GM23248 (cell line): ENCODE measurements at regions not wholly inside any gene's neighbourhood (a gene's known extent, or its start where the extent isn't known, plus 50 kb on each side); places are given as distances from the start of the nearest gene placed in this dataset.

Source experiments
- DNase-seq: peaks from one replicate; pipeline ENCODE4 v3.0.0-alpha.2; 2015
- H2AFZ ChIP-seq: fragments of 200-600 bp; sonication (generic); 2 replicates; pipeline ENCODE4 v1.6.1; 2016; ENCODE audit warnings: antibody characterized with exemption
- H3F3A ChIP-seq: fragments of 200-600 bp; sonication (generic); 2 replicates; pipeline ENCODE4 v1.6.1; 2016; ENCODE audit warnings: mild to moderate bottlenecking, antibody characterized with exemption, mixed run types; ENCODE audit not compliant: insufficient read depth
- H3K27ac ChIP-seq: fragments of 200-600 bp; sonication (generic); 2 replicates; pipeline ENCODE4 v1.5.1; 2016; ENCODE audit warnings: mild to moderate bottlenecking
- H3K27me3 ChIP-seq: fragments of 200-600 bp; sonication (generic); replicated peaks from 2 replicates; pipeline ENCODE4 v1.6.1; 2016; ENCODE audit warnings: mild to moderate bottlenecking; ENCODE audit not compliant: insufficient read depth
- H3K36me3 ChIP-seq: fragments of 200-600 bp; sonication (generic); 2 replicates; pipeline ENCODE4 v1.6.1; 2016; ENCODE audit warnings: low read depth, mild to moderate bottlenecking
- H3K4me1 ChIP-seq: fragments of 200-600 bp; sonication (generic); 2 replicates; pipeline ENCODE4 v1.6.1; 2016; ENCODE audit warnings: mild to moderate bottlenecking; ENCODE audit not compliant: insufficient read depth
- H3K4me2 ChIP-seq: fragments of 200-600 bp; sonication (generic); one replicate; pipeline ENCODE4 v1.6.1; 2016; ENCODE audit warnings: mild to moderate bottlenecking; ENCODE audit not compliant: unreplicated experiment
- H3K4me3 ChIP-seq: fragments of 200-600 bp; sonication (generic); 2 replicates; pipeline ENCODE4 v1.5.1; 2016; ENCODE audit warnings: mild to moderate bottlenecking
- H3K79me2 ChIP-seq: fragments of 200-600 bp; sonication (generic); 2 replicates; pipeline ENCODE4 v1.6.1; 2016; ENCODE audit warnings: mild to moderate bottlenecking; ENCODE audit not compliant: insufficient read depth
- H3K9ac ChIP-seq: fragments of 200-600 bp; sonication (generic); 2 replicates; pipeline ENCODE4 v1.6.1; 2016; ENCODE audit warnings: mild to moderate bottlenecking
- H3K9me2 ChIP-seq: fragments of 200-600 bp; sonication (generic); 2 replicates; pipeline ENCODE4 v1.6.1; 2016; ENCODE audit warnings: mixed run types, mild to moderate bottlenecking, moderate library complexity; ENCODE audit not compliant: insufficient read depth
- H3K9me3 ChIP-seq: fragments of 200-600 bp; sonication (generic); one replicate; pipeline ENCODE4 v1.6.1; 2017; ENCODE audit warnings: low read depth
- H4K20me1 ChIP-seq: fragments of 200-600 bp; sonication (generic); 2 replicates; pipeline ENCODE4 v1.6.0; 2016; ENCODE audit not compliant: insufficient read depth
- EZH2 ChIP-seq: fragments of 200-600 bp; sonication (generic); IDR thresholded peaks from 2 replicates; pipeline ENCODE4 v1.6.1; 2018; ENCODE audit warnings: antibody characterized with exemption, mild to moderate bottlenecking; ENCODE audit not compliant: insufficient read depth, poor library complexity, severe bottlenecking
- EZH2phosphoT487 ChIP-seq: fragments of 200-600 bp; sonication (generic); IDR thresholded peaks from 2 replicates; pipeline ENCODE4 v1.6.1; 2018; ENCODE audit warnings: antibody characterized with exemption, moderate library complexity, mild to moderate bottlenecking, low read depth; ENCODE audit not compliant: insufficient read depth
- WGBS, 2 experiments: methylation state at CpG; one replicate each; pipeline ENCODE4 v1.1.6; 2015 to 2017; ENCODE audit warnings: low lambda C conversion rate in 2 of 2, low coverage in 1 of 2; ENCODE audit errors: missing lambda C conversion rate in 2 of 2; 5-methylcytosine and 5-hydroxymethylcytosine counted together
- in situ Hi-C: fragments of 300-500 bp; cut with MboI; formaldehyde crosslinking; loops from 2 replicates; pipeline ENCODE4 v1.15.0; 2020

DNA sequence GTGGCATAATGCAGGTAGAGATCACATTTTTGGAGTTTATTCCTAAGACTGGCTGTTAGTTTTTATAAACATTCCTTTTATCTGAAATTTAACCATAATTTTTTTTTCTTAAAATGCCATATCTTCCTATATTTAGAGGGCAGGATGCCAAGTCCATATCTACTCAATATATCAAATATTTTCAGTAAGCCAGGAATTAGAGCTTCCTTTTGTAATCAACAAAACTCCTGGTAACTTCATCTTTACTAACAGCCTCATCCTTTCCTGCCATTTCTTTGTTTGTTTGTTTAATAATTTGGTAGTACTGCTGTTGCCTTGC, 136.3 kb downstream of the OLIG3 start:
- in situ Hi-C loops: no loop called here
- TF ChIP-seq EZH2phosphoT487 (no peak), EZH2 (no peak)

DNA sequence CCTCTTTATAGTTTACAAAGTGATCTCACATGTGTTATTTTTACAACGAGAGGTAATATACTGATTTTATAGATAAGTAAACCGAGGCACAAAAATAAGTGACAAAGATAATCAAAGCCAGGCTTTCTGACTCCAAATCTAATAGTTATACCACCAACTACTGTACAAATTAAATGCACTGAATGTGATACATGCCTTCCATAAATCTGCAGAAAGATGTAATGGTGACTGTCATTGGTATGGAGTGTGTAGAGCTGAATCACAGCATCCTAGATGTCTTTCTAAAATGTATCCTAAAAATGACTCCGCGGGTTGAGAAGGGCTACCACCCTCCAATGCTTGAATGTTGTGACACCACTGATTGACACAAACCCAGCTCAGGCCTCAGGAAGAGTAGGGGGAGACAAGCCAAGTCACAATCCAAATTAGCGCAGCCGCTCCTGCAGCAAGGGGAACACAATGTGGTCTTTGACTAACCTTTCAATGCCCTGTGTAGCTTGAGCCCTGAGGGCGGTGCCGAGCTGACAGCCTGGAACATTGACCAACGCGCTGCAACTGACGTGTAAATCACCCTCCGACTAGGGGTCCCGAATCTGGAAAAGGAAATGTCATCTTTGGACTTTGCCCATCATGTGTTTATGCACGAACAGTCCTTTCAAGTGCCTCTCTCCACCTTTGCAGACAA, 136.8 kb downstream of the OLIG3 start:
- Histone ChIP-seq H3K4me3 (no peak overlapping the region), H2AFZ (no peak overlapping the region), H3K9me2 (no peaks in the 10 kb centered on the region), H3F3A (no peaks in the 10 kb centered on the region), H3K27ac (no peak overlapping the region), H4K20me1 (no peaks in the 10 kb centered on the region), H3K79me2 (no peaks in the 10 kb centered on the region), H3K4me2 (no peak overlapping the region), H3K4me1 (no peaks in the 10 kb centered on the region), H3K9me3 (no peaks in the 10 kb centered on the region), H3K36me3 (no peaks in the 10 kb centered on the region), H3K9ac (no peak overlapping the region), H3K27me3 (no peaks in the 10 kb centered on the region)
- in situ Hi-C loops: no loop called here
- WGBS, 2 experiments: 54 to 57% methylated on average over 14 of the region's 14 CpGs
- DNase-seq: no peak
- TF ChIP-seq EZH2phosphoT487 (no peak), EZH2 (no peak)

More for the DNA sequence above, 136.3 kb downstream of the OLIG3 start:
- no peak overlapping the region for H2AFZ ChIP-seq
- no peak overlapping the region for H3K4me3 ChIP-seq
- no peak overlapping the region for H3K27ac ChIP-seq
- no peaks in the 10 kb centered on the region for H3K36me3 ChIP-seq
- no peaks in the 10 kb centered on the region for H3K79me2 ChIP-seq
- no peak overlapping the region for H3K9ac ChIP-seq
- H4K20me1 ChIP-seq: no peaks in the 10 kb centered on the region
- no peaks in the 10 kb centered on the region for H3K9me3 ChIP-seq
- no peak for DNase-seq
- H3K4me1 ChIP-seq: no peaks in the 10 kb centered on the region
- no peak overlapping the region for H3K4me2 ChIP-seq
- H3K9me2 ChIP-seq: no peaks in the 10 kb centered on the region
- H3F3A ChIP-seq: no peaks in the 10 kb centered on the region
- H3K27me3 ChIP-seq: no peaks in the 10 kb centered on the region

- no peaks in the 10 kb centered on the region for H3K9me2 ChIP-seq
- WGBS, 2 experiments: 72 to 76% methylated on average over 7 of the region's 7 CpGs
- no peak overlapping the region for H3K4me3 ChIP-seq
- no peaks in the 10 kb centered on the region for H4K20me1 ChIP-seq
- DNase-seq: no peak
- H3K27me3 ChIP-seq: no peaks in the 10 kb centered on the region
- in situ Hi-C loops: no loop called here
- H3K27ac ChIP-seq: no peak overlapping the region
- no peak overlapping the region for H3K4me2 ChIP-seq
- no peak overlapping the region for H2AFZ ChIP-seq
- H3K36me3 ChIP-seq: no peaks in the 10 kb centered on the region
- no peaks in the 10 kb centered on the region for H3F3A ChIP-seq
- H3K9ac ChIP-seq: no peak overlapping the region
- H3K9me3 ChIP-seq: no peaks in the 10 kb centered on the region
- TF ChIP-seq EZH2 (no peak), EZH2phosphoT487 (no peak)
- no peaks in the 10 kb centered on the region for H3K4me1 ChIP-seq
- H3K79me2 ChIP-seq: no peaks in the 10 kb centered on the region
Measured at GRCh38 chr6:137353842-137354397, 134.7 kb upstream of the IFNGR1 start.

GRCh38 chr6:137353346-137353745, 134.2 kb upstream of the IFNGR1 start:
- Histone ChIP-seq H3K9me3 (no peaks in the 10 kb centered on the region), H2AFZ (no peak overlapping the region), H3K9ac (no peak overlapping the region), H3F3A (no peaks in the 10 kb centered on the region), H3K36me3 (no peaks in the 10 kb centered on the region), H4K20me1 (no peaks in the 10 kb centered on the region), H3K4me2 (no peak overlapping the region), H3K27me3 (no peaks in the 10 kb centered on the region), H3K79me2 (no peaks in the 10 kb centered on the region), H3K9me2 (no peaks in the 10 kb centered on the region), H3K27ac (no peak overlapping the region), H3K4me1 (no peaks in the 10 kb centered on the region), H3K4me3 (no peak overlapping the region)
- no peak for DNase-seq
- WGBS, 2 experiments: 74 to 83% methylated on average over 2 of the region's 2 CpGs
- in situ Hi-C loops: no loop called here
- TF ChIP-seq EZH2 (no peak), EZH2phosphoT487 (no peak)

GRCh38 chr6:137352859-137353258, 133.7 kb upstream of the IFNGR1 start:
- H4K20me1 ChIP-seq: no peaks in the 10 kb centered on the region
- no peaks in the 10 kb centered on the region for H3K9me3 ChIP-seq
- H3K27me3 ChIP-seq: no peaks in the 10 kb centered on the region
- no peak overlapping the region for H2AFZ ChIP-seq
- no peak overlapping the region for H3K4me3 ChIP-seq
- no peaks in the 10 kb centered on the region for H3K9me2 ChIP-seq
- no peak overlapping the region for H3K27ac ChIP-seq
- TF ChIP-seq EZH2phosphoT487 (no peak), EZH2 (no peak)
- H3K4me2 ChIP-seq: no peak overlapping the region
- no peaks in the 10 kb centered on the region for H3K4me1 ChIP-seq
- no peak overlapping the region for H3K9ac ChIP-seq
- no peak for DNase-seq
- H3K79me2 ChIP-seq: no peaks in the 10 kb centered on the region
- no peaks in the 10 kb centered on the region for H3F3A ChIP-seq
- 65 to 71% methylated on average over 6 of the region's 6 CpGs for WGBS, 2 experiments
- in situ Hi-C loops: no loop called here
- no peaks in the 10 kb centered on the region for H3K36me3 ChIP-seq
